ENCODE measurements at regions not wholly inside any gene's neighbourhood (a gene's known extent, or its start where the extent isn't known, plus 50 kb on each side); places are given as distances from the start of the nearest gene placed in this dataset.
"Not testable (repeated sequence)": the region's sequence is repeated elsewhere in the genome, so short reads cannot be mapped to it uniquely, and the experiment has no call there.

DNA sequence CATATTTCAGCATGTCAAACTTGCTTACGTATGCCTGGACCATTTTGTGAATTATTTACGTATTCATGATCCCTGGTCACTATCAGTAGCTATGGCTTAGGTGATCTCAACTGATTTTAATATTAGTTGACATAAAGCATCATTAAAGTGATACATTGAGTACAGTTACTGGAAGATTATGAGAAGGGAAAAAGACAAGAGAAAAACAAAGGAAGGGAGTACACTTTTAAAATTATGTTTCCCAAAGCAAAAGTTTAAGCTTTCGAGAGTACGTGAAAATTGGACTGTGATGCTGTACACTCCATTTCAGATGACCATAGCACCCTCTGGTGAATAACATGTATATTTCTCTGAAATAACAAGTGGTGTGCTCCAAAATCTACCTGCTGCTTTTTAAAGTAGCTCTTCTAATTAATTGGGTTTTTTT is 215.0 kb upstream of the HSF2 start:
- TF ChIP-seq, protein P1, sequence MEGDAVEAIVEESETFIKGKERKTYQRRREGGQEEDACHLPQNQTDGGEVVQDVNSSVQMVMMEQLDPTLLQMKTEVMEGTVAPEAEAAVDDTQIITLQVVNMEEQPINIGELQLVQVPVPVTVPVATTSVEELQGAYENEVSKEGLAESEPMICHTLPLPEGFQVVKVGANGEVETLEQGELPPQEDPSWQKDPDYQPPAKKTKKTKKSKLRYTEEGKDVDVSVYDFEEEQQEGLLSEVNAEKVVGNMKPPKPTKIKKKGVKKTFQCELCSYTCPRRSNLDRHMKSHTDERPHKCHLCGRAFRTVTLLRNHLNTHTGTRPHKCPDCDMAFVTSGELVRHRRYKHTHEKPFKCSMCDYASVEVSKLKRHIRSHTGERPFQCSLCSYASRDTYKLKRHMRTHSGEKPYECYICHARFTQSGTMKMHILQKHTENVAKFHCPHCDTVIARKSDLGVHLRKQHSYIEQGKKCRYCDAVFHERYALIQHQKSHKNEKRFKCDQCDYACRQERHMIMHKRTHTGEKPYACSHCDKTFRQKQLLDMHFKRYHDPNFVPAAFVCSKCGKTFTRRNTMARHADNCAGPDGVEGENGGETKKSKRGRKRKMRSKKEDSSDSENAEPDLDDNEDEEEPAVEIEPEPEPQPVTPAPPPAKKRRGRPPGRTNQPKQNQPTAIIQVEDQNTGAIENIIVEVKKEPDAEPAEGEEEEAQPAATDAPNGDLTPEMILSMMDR (IDR thresholded peaks at IDR 0.05; ENCODE audit: low read depth, low read length) = no peak; the same call in 1 of the 2 replicates
- H3K4me3 ChIP-seq (ENCODE audit: low read depth, low read length) = peak overlapping the region; percentile 3; the same call in 1 of the 2 replicates

- H3K4me3 ChIP-seq (ENCODE audit: low read depth, low read length) = not testable (repeated sequence)
Measured at GRCh38 chr6:122185458-122185857, 214.0 kb upstream of the HSF2 start.

DNA sequence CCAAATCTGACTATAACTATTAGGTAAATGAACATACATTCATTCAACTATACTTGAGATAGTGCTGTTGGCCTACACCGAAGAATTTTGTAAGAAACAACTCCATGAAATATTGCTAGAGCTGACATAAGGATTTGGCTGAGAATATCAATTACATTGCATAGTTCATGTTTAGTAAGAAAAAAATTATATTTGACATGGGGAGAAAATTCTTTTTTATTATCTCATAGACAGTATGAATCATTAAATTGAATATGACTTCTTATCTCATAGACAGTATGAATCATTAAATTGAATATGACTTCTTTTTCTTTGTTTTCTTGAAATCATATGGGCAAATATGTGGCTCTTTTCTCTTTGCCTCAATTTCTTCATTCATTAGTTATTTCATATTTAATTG is 212.3 kb upstream of the HSF2 start:
- H3K4me3 ChIP-seq (ENCODE audit: low read depth, low read length) = no peak overlapping the region
- TF ChIP-seq, protein P1 (IDR thresholded peaks at IDR 0.05; ENCODE audit: low read depth, low read length) = no peak

GRCh38 chr6:122198922-122199321 is 200.5 kb upstream of the HSF2 start:
- TF ChIP-seq, protein P1 (IDR thresholded peaks at IDR 0.05; ENCODE audit: low read depth, low read length) = no peak
- no peak overlapping the region for H3K4me3 ChIP-seq (ENCODE audit: low read depth, low read length)

GRCh38 chr6:122200440-122200839 is 199.0 kb upstream of the HSF2 start:
- TF ChIP-seq, protein P1 (IDR thresholded peaks at IDR 0.05; ENCODE audit: low read depth, low read length) = no peak
- H3K4me3 ChIP-seq (ENCODE audit: low read depth, low read length) = no peak overlapping the region

GRCh38 chr6:122202576-122203137 is 196.8 kb upstream of the HSF2 start:
- TF ChIP-seq, protein P1 (IDR thresholded peaks at IDR 0.05; ENCODE audit: low read depth, low read length) = no peak
- H3K4me3 ChIP-seq (ENCODE audit: low read depth, low read length) = no peak overlapping the region

DNA sequence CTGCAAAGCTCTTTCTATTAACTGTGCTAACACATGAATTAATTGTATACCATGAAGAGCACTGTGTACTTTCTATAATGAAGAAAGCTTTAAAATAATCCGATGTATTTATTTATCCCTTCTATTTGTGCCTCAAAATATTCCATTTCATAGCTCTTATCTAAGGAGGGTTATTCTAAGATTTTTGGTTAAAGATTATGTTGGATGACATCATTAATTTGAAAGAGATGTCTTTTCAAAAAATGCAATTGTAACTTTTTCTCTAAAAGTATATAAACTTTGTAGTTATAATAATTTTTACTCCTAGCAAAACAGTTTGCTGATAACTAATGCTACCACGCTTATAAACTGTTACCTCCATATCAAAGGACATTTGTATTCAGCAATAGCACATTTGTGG is 192.4 kb upstream of the HSF2 start:
- TF ChIP-seq, protein P1 (IDR thresholded peaks at IDR 0.05; ENCODE audit: low read depth, low read length) = no peak
- H3K4me3 ChIP-seq (ENCODE audit: low read depth, low read length) = no peak overlapping the region

- no peak overlapping the region for H3K4me3 ChIP-seq (ENCODE audit: low read depth, low read length)
- TF ChIP-seq, protein P1 (IDR thresholded peaks at IDR 0.05; ENCODE audit: low read depth, low read length) = no peak
Measured at GRCh38 chr6:122207794-122208193, 191.7 kb upstream of the HSF2 start.

All from WI38 (cell line).